Nephron progenitor cell (in vitro differentiated cells): ENCODE measurements at regions not wholly inside any gene's neighbourhood (a gene's known extent, or its start where the extent isn't known, plus 50 kb on each side); places are given as distances from the start of the nearest gene placed in this dataset.

Experiments
- DNase-seq: peaks from one replicate; pipeline ENCODE4 v3.0.0; 2021
- H3K27ac Mint-ChIP-seq: 2 replicates; pipeline ENCODE4 v1.8.0; 2021; ENCODE audit warnings: mild to moderate bottlenecking, moderate library complexity, mixed read lengths
- H3K27me3 Mint-ChIP-seq: 2 replicates; pipeline ENCODE4 v1.8.0; 2021; ENCODE audit warnings: mild to moderate bottlenecking, low read depth, mixed read lengths; ENCODE audit not compliant: poor library complexity
- H3K36me3 Mint-ChIP-seq: 2 replicates; pipeline ENCODE4 v1.8.0; 2021; ENCODE audit warnings: low read depth, mixed read lengths
- H3K4me1 Mint-ChIP-seq: 2 replicates; pipeline ENCODE4 v1.8.0; 2021; ENCODE audit warnings: mixed read lengths
- H3K4me3 Mint-ChIP-seq: 2 replicates; pipeline ENCODE4 v1.8.0; 2021; ENCODE audit warnings: mild to moderate bottlenecking, moderate library complexity, mixed read lengths
- H3K9me3 Mint-ChIP-seq: 2 replicates; pipeline ENCODE4 v1.8.0; 2021; ENCODE audit warnings: mild to moderate bottlenecking, moderate library complexity, mixed read lengths
- TF ChIP-seq, protein P1 (sequence below): fragments of 200-600 bp; sonication (generic); IDR thresholded peaks from 2 replicates; pipeline ENCODE4 v1.5.0; 2021; ENCODE audit warnings: antibody characterized with exemption

- peaks cover 2% of the 10 kb centered on the region for H3K27me3 Mint-ChIP-seq
- no peak overlapping the region for H3K4me3 Mint-ChIP-seq
- H3K36me3 Mint-ChIP-seq, result no peaks in the 10 kb centered on the region
- H3K4me1 Mint-ChIP-seq, result peaks cover 13% of the 10 kb centered on the region
- no peaks in the 10 kb centered on the region for H3K9me3 Mint-ChIP-seq
- no peak overlapping the region for H3K27ac Mint-ChIP-seq
- no peak for DNase-seq
- TF ChIP-seq, protein P1, sequence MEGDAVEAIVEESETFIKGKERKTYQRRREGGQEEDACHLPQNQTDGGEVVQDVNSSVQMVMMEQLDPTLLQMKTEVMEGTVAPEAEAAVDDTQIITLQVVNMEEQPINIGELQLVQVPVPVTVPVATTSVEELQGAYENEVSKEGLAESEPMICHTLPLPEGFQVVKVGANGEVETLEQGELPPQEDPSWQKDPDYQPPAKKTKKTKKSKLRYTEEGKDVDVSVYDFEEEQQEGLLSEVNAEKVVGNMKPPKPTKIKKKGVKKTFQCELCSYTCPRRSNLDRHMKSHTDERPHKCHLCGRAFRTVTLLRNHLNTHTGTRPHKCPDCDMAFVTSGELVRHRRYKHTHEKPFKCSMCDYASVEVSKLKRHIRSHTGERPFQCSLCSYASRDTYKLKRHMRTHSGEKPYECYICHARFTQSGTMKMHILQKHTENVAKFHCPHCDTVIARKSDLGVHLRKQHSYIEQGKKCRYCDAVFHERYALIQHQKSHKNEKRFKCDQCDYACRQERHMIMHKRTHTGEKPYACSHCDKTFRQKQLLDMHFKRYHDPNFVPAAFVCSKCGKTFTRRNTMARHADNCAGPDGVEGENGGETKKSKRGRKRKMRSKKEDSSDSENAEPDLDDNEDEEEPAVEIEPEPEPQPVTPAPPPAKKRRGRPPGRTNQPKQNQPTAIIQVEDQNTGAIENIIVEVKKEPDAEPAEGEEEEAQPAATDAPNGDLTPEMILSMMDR, result no peak
These were observed 415.6 kb upstream of the NPVF start for GRCh38 chr7:25643770-25644394.

- no peak for DNase-seq
- no peaks in the 10 kb centered on the region for H3K9me3 Mint-ChIP-seq
- peaks cover 12% of the 10 kb centered on the region for H3K4me1 Mint-ChIP-seq
- H3K27me3 Mint-ChIP-seq, result peaks cover 2% of the 10 kb centered on the region
- H3K4me3 Mint-ChIP-seq, result no peak overlapping the region
- TF ChIP-seq, protein P1, result no peak
- H3K36me3 Mint-ChIP-seq, result no peaks in the 10 kb centered on the region
- H3K27ac Mint-ChIP-seq, result no peak overlapping the region
These were observed 418.6 kb upstream of the NPVF start for GRCh38 chr7:25646726-25647413.

DNA sequence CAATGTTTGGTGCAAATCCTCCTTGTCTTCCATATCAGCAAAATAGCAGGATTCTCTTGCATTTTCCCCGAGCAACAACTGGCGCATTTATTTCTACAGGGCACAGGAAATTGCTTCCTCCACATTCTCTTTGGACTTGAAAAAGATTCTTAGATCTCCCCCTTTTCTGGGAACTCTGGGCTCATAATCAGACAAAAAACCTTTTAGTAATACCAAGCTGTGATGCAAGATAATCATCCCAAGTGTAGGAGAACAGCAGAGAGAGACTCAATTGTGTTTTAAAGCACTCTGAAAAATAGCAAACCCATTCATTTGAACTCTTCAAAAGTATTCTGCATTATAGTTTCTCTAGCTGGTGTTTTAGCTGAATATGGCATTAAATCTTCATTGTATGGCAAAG is 419.6 kb upstream of the NPVF start:
- TF ChIP-seq, protein P1, result no peak
- H3K4me3 Mint-ChIP-seq, result no peak overlapping the region
- peaks cover 21% of the 10 kb centered on the region for H3K4me1 Mint-ChIP-seq
- H3K27ac Mint-ChIP-seq, result peak overlapping the region; percentile 37
- DNase-seq, result no peak
- peaks cover 2% of the 10 kb centered on the region for H3K27me3 Mint-ChIP-seq
- no peaks in the 10 kb centered on the region for H3K9me3 Mint-ChIP-seq
- H3K36me3 Mint-ChIP-seq, result no peaks in the 10 kb centered on the region

DNA sequence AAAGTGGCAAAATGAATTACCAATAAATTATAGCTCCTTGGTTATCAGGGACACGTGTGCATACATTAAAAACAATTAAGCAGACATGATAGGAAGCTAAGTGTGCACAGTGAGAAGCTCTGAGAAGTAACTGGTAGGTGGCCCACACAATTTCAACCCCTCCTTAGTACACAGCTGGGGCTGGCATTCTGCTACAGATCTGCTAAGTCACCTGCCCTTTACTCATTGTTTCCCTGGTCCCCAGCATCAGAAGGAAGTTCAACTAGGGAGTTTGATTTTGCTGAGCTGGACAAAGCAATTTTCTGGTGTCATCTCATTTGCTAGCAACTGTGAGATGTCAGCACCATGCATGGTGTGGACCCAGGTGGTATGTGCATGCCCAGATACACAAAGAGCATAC is 424.1 kb upstream of the NPVF start:
- Mint-ChIP-seq H3K9me3 (no peaks in the 10 kb centered on the region), H3K4me1 (peaks cover 50% of the 10 kb centered on the region), H3K36me3 (no peaks in the 10 kb centered on the region), H3K4me3 (no peak overlapping the region), H3K27ac (peak overlapping the region; percentile 85), H3K27me3 (no peaks in the 10 kb centered on the region)
- TF ChIP-seq, protein P1, result no peak
- no peak for DNase-seq

DNA sequence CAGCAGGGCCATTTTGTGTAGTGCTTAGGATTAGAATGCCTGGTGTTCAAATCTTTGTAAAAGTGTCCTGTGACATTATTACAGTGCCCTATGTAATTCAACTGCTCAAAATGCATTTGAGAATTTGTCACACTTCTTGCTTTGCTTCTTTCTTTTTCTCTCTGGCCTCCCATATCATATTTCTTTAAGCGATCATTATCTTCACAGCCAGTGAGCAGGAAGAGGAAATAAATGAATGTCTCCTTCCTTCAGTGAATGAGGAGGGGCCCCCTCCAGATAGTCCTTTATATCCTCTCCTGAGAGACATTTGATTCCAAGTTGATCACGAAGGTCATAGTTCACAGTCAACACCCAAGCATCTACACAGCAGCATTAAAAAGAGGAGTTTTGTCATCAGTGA is 425.1 kb upstream of the NPVF start:
- H3K4me1 Mint-ChIP-seq, result peaks cover 61% of the 10 kb centered on the region
- TF ChIP-seq, protein P1, result no peak
- peak overlapping the region; percentile 85 for H3K27ac Mint-ChIP-seq
- no peaks in the 10 kb centered on the region for H3K36me3 Mint-ChIP-seq
- H3K9me3 Mint-ChIP-seq, result no peaks in the 10 kb centered on the region
- no peak for DNase-seq
- H3K27me3 Mint-ChIP-seq, result peaks cover 3% of the 10 kb centered on the region
- no peak overlapping the region for H3K4me3 Mint-ChIP-seq

GRCh38 chr7:25656071-25656470 is 427.8 kb upstream of the NPVF start:
- TF ChIP-seq, protein P1, result no peak
- peaks cover 88% of the 10 kb centered on the region for H3K4me1 Mint-ChIP-seq
- no peaks in the 10 kb centered on the region for H3K9me3 Mint-ChIP-seq
- peak overlapping the region; percentile 32 for H3K27ac Mint-ChIP-seq
- no peak overlapping the region for H3K4me3 Mint-ChIP-seq
- no peaks in the 10 kb centered on the region for H3K36me3 Mint-ChIP-seq
- no peak for DNase-seq
- H3K27me3 Mint-ChIP-seq, result peaks cover 3% of the 10 kb centered on the region
